ENCODE measurements at regions not wholly inside any gene's neighbourhood (a gene's known extent, or its start where the extent isn't known, plus 50 kb on each side); places are given as distances from the start of the nearest gene placed in this dataset.

GRCh38 chr11:71114124-71114851, 138.1 kb downstream of the SHANK2 start:
- peak in 1 of 4 experiments; percentile 7 for TF ChIP-seq CTCF (IDR thresholded peaks at IDR 0.05)
- TF ChIP-seq POLR2AphosphoS5 (IDR thresholded peaks at IDR 0.05): no peak
